ENCODE measurements at regions not wholly inside any gene's neighbourhood (a gene's known extent, or its start where the extent isn't known, plus 50 kb on each side); places are given as distances from the start of the nearest gene placed in this dataset.

- intact Hi-C loops (cut with DNase I; ENCODE audit: low total_unique reads): no loop called here
- Histone ChIP-seq H3K4me3 (no peak overlapping the region), H3K27me3 (no peaks in the 10 kb centered on the region), H3K36me3 (no peaks in the 10 kb centered on the region), H3K4me1 (no peaks in the 10 kb centered on the region), H3K27ac (no peak overlapping the region), H3K9me3 (no peaks in the 10 kb centered on the region)
- WGBS, 2 donors (ENCODE audit: low coverage in 1 of 2): 11 to 17% methylated on average over 1 of the region's 1 CpG
- in situ Hi-C loops (cut with MboI; ENCODE audit: low pct_ligation_motif_present in 1 of 4, low pct_unique_long_range_greater_than_20kb in 1 of 4, low sequenced_read_pairs in 3 of 4): no loop called here
- TF ChIP-seq CTCF (IDR thresholded peaks at IDR 0.05) (no peak), POLR2AphosphoS5 (IDR thresholded peaks at IDR 0.05) (no peak), POLR2A (IDR thresholded peaks at IDR 0.05) (no peak), EP300 (IDR thresholded peaks at IDR 0.05; ENCODE audit: low read depth) (no peak)
- DNase-seq: no peak
These were observed 278.5 kb downstream of the MRPL39 start for GRCh38 chr21:25328736-25329135.

GRCh38 chr21:25326181-25326580, 281.1 kb downstream of the MRPL39 start:
- TF ChIP-seq POLR2A (IDR thresholded peaks at IDR 0.05) (no peak), POLR2AphosphoS5 (IDR thresholded peaks at IDR 0.05) (no peak), CTCF (IDR thresholded peaks at IDR 0.05) (no peak), EP300 (IDR thresholded peaks at IDR 0.05; ENCODE audit: low read depth) (no peak)
- WGBS, 2 donors (ENCODE audit: low coverage in 1 of 2): 73 to 77% methylated on average over 2 of the region's 2 CpGs
- intact Hi-C loops (cut with DNase I; ENCODE audit: low total_unique reads) (no loop called here), in situ Hi-C loops (cut with MboI; ENCODE audit: low pct_ligation_motif_present in 1 of 4, low pct_unique_long_range_greater_than_20kb in 1 of 4, low sequenced_read_pairs in 3 of 4) (no loop called here)
- no peaks in the 10 kb centered on the region for H3K9me3 ChIP-seq
- no peaks in the 10 kb centered on the region for H3K27me3 ChIP-seq
- H3K27ac ChIP-seq: no peak overlapping the region
- no peaks in the 10 kb centered on the region for H3K4me1 ChIP-seq
- H3K4me3 ChIP-seq: no peak overlapping the region
- no peak for DNase-seq
- H3K36me3 ChIP-seq: no peaks in the 10 kb centered on the region

GRCh38 chr21:25324666-25325065, 282.6 kb downstream of the MRPL39 start:
- no peaks in the 10 kb centered on the region for H3K27me3 ChIP-seq
- WGBS, 2 donors (ENCODE audit: low coverage in 1 of 2): 70 to 78% methylated on average over 6 of the region's 6 CpGs
- intact Hi-C loops (cut with DNase I; ENCODE audit: low total_unique reads): no loop called here
- H3K36me3 ChIP-seq: no peaks in the 10 kb centered on the region
- H3K27ac ChIP-seq: no peak overlapping the region
- H3K9me3 ChIP-seq: no peaks in the 10 kb centered on the region
- no peaks in the 10 kb centered on the region for H3K4me1 ChIP-seq
- H3K4me3 ChIP-seq: no peak overlapping the region
- DNase-seq: no peak
- in situ Hi-C loops (cut with MboI; ENCODE audit: low pct_ligation_motif_present in 1 of 4, low pct_unique_long_range_greater_than_20kb in 1 of 4, low sequenced_read_pairs in 3 of 4): no loop called here
- no peak for TF ChIP-seq EP300 (IDR thresholded peaks at IDR 0.05; ENCODE audit: low read depth)
- TF ChIP-seq CTCF (IDR thresholded peaks at IDR 0.05): no peak
- TF ChIP-seq POLR2A (IDR thresholded peaks at IDR 0.05): no peak
- no peak for TF ChIP-seq POLR2AphosphoS5 (IDR thresholded peaks at IDR 0.05)

DNA sequence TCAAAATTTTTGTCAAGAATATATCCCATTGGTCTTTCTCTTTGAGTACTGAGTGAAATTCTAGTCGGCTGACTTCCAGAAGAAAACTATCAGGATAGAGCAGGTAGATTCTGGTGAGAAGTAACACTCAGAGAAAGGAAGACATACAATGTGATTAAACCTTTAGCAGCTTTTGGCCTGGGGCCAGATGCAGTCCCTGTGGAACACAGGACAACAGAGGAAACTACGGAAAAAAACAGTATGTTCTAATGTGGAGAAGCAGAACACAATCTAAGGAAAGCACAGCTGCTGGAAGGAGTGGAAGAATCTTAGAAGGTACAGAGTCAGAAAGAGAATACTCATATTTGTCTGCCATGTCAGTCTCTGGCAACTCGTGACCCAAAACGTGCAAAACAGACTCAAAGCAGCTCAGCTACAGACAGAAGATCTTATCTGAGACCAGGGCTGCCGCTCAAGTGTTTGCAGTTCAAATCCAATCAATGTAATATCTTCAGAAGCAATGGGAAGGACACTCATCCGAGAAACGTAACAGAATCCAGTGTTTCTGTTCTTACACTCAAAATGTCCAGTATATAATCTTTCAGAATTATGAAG, 283.8 kb downstream of the MRPL39 start:
- DNase-seq: no peak
- no peaks in the 10 kb centered on the region for H3K27me3 ChIP-seq
- no peaks in the 10 kb centered on the region for H3K4me1 ChIP-seq
- no peak overlapping the region for H3K4me3 ChIP-seq
- WGBS, 2 donors (ENCODE audit: low coverage in 1 of 2): 76 to 87% methylated on average over 7 of the region's 7 CpGs
- H3K27ac ChIP-seq: no peak overlapping the region
- no peaks in the 10 kb centered on the region for H3K36me3 ChIP-seq
- H3K9me3 ChIP-seq: no peaks in the 10 kb centered on the region
- in situ Hi-C loops (cut with MboI; ENCODE audit: low pct_ligation_motif_present in 1 of 4, low pct_unique_long_range_greater_than_20kb in 1 of 4, low sequenced_read_pairs in 3 of 4): no loop called here
- intact Hi-C loops (cut with DNase I; ENCODE audit: low total_unique reads): no loop called here
- TF ChIP-seq POLR2A (IDR thresholded peaks at IDR 0.05) (no peak), POLR2AphosphoS5 (IDR thresholded peaks at IDR 0.05) (no peak), EP300 (IDR thresholded peaks at IDR 0.05; ENCODE audit: low read depth) (no peak), CTCF (IDR thresholded peaks at IDR 0.05) (no peak)

All from transverse colon (tissue), 4 donors.